NCI-H2029 treated with DMSO at 0.1 percent for 48 hours (cell line): ENCODE measurements at regions not wholly inside any gene's neighbourhood (a gene's known extent, or its start where the extent isn't known, plus 50 kb on each side); places are given as distances from the start of the nearest gene placed in this dataset.
"Not testable (repeated sequence)": the region's sequence is repeated elsewhere in the genome, so short reads cannot be mapped to it uniquely, and the experiment has no call there.

ENCODE experiments used
- DNase-seq: peaks from one replicate; lab custom pipeline; 2025; lab: John Stamatoyannopoulos, UW

DNA sequence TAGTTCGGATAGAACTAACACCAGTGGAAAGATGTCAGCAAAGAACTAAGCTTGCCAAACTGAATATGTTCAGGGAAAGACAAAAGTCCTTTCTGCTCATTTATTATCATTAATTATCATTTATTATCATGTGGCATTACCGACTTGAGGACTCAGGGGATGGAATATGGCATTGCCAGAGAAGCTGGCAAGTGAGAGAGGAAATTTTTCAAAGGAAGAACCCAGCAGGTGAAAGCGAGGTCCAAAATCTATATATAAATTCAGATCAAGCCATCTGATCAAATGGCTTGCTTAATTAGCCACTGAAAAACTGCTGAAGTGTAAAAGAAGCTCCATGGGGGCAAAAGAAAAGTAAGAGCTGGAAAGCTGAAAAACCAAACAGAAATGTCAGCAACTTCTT is 1049.6 kb upstream of the SEMA6A start:
- no peak for DNase-seq

DNA sequence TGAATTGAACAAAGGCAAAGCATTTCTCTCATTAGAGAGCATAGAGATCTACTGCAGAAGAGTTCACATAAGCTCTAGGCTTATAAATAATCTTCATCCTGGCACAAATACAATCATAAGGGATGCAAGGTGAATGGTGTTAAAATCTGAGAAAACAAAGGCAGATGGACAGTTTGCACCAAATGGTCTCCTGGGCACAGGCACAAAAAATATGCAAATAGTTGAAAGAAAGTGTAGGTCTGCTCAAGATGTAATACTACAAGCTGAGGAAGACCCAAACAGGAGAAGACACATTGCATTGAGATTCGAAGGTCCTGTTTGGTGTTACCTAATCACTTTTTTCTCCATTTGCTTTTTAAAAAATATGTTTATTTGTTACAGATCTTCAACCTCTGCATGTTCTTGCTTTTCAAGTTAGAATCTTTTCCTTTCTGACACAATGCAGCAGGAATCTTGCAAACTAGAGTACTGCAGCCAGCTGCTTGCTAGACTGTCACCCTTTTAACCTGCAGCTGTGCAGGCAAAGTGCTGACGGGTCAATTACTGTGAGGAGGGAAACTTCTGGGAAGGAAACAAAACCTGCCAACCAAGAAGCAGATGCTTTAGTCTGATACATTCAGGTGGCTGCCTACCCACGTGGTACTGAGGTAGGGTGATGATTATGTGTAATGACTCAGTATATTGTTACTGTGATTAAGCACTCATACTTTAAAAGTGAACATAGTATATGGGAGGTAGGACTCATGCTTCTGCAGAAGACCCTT is 1048.6 kb upstream of the SEMA6A start:
- no peak for DNase-seq

DNA sequence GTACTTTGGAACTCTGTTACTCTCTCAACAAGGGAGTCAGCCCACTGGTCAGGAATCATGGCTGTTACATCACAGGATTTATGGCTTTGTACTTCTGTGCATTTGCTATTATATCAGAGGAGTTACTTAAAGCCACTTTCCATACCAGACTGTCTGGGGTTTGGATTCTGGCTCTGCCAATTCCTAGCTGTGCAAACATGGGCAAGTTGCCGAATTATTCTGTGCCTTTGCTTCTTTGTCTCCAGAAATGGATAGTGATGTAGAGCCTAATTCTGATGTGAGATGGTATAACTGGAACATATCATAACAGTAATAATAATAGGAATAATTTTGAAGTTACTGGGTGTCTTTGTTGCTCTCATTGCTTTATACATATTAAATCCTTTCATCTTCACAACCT is 1047.3 kb upstream of the SEMA6A start:
- no peak for DNase-seq

- no peak for DNase-seq
These were observed 1040.6 kb upstream of the SEMA6A start for GRCh38 chr5:117615226-117615625.

GRCh38 chr5:117614408-117614807 is 1039.8 kb upstream of the SEMA6A start:
- DNase-seq = no peak

DNA sequence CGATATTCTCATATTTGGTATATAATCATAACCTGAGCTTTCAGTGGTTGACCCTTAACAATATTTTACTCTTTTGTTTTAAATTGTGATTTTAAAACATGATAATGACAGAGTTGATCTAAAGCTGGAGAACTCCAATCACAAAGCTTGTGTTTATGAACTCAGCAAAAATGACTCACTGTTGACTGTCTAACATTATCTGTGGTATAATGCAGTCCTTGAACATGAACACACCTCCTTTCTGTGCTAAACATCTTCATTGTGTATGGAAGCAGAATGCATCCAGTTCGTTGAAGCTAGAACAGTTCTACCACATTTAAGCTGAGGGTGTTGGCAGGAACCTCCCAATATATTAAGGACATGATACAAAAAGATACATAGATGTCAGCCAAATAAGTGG is 1030.2 kb upstream of the SEMA6A start:
- DNase-seq = no peak

- DNase-seq = not testable (repeated sequence)
These were observed 1025.2 kb upstream of the SEMA6A start for GRCh38 chr5:117599811-117600210.

- DNase-seq = no peak
These were observed 1019.5 kb upstream of the SEMA6A start for GRCh38 chr5:117594166-117594565.

DNA sequence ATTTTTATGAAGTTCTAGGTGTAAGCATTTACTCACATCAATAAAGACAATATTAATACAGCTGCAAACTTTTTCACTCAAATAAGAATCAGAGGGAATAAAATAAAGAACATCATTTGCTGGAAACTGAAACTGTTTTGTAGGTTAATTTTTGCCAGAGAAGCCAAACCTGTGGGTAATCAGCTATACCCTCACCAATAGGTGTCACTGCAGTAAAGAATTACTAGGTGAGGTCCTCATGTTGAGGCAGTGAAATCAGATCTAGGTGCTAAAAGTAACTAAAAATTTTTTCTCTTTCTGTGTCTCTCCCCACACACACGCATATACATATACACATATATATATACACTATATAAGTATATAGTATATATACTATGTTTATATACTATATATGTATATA is 1016.3 kb upstream of the SEMA6A start:
- no peak for DNase-seq

DNA sequence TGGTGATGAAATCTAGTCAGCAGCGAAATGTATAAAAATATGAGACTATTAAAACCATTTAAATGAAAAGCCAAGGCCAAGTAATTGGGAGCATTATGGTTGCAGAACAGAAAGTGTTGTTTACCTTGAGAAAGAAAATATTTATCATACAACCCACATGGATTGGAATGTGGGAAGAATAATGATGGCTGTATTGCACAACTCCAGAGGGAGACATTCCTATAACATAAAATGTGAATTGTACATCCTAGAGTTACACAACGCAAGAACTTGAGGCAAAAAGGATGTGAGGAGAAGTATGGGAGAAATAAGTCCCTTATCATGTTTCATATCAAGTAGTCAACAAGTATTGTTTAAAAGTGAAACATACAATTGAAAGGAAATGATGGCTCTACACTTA is 1014.0 kb upstream of the SEMA6A start:
- no peak for DNase-seq

DNA sequence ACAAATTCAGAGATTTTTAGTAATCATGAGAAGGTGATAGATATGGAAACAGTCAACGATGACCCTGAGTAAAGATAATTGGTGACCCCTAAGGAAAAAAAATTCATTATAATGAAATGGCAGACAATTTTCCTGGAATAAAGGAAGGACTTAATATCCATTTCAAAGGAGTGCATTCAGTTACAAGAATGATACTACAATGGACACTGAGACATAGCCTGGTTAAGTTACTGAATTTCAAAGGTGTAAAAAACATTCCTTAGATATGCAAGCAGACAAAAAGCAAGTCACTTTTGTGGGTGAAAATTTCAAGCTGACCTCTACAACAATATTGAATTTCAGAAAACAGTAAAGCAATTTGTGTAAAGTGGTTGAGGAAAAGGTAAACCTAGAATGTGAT is 1012.5 kb upstream of the SEMA6A start:
- no peak for DNase-seq

GRCh38 chr5:117568622-117569021 is 994.0 kb upstream of the SEMA6A start:
- no peak for DNase-seq

GRCh38 chr5:117568126-117568525 is 993.5 kb upstream of the SEMA6A start:
- no peak for DNase-seq

DNA sequence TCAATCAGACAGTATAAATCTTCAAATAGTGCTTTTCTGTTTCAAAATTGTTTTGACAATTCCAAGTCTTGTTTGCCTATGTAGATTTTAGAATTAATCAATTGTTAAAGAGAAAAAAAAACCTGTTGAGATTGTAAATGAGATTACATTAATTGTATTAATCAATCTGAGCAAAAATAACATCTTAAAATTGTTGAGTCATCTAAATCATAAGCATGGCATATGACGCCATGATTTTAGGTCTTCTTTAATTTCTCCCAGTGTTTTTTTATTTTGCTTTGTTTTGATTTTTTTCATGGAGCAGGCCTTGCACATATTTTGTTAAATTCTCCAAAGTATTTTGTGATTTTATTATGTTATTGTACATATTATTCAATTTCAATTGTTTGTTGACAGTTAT is 988.0 kb upstream of the SEMA6A start:
- DNase-seq = no peak

DNA sequence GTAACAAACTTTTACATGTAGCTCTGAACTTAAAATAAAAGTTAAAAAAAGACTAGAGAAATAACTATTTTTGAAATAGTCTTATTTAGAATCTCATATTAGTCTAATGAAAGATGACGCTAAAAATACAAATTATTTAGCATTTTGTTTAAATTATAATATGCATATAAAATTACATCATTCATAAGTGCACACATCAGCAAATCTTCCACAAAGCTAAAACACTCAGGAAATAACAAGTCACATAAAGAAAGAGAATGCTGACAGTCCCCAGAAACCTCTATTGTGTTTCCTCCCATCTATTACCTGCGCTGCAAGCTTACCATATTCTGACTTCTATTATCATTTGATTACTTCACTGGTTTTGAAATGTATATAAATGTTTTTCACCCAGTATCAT is 986.9 kb upstream of the SEMA6A start:
- no peak for DNase-seq

DNA sequence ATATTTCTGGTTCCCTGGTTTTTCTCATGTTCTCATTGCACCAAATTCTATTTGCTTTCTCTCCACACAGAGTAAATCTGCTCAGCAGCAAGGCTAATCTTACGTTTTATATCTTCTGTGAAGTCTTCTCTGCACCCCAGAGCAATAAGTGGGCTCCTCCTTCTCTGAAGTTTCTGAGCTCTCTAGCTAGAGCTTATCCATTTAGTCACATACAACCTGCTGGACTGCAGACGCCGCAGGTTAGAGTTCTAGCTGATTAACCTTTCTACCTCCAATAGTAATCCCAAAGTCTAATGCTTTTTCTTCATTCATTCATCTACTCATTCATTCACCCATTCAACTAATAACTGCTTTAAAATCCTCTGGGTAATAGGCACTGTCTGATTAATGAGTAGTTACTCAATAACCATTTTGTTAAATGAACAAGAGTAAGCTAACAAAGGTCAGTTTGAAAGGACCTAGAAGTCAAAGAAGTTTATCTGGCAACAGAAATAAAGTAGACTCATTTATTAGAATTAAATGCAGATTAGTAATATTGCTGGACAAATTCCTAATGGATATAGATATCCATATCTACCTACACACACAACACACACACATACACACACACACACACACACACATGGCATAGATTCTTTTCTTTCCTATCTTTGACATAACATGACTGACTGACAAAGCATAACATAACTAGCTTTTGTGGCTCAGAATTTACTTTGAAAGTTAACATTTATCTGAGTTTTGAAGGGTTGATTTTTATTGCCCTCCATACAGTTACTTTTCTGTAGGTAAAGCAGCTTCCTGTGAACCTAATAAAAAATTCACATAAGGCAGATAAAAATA is 984.6 kb upstream of the SEMA6A start:
- no peak for DNase-seq

- no peak for DNase-seq
These were observed 976.6 kb upstream of the SEMA6A start for GRCh38 chr5:117551236-117551635.

- DNase-seq = no peak
These were observed 972.6 kb upstream of the SEMA6A start for GRCh38 chr5:117547192-117547591.

DNA sequence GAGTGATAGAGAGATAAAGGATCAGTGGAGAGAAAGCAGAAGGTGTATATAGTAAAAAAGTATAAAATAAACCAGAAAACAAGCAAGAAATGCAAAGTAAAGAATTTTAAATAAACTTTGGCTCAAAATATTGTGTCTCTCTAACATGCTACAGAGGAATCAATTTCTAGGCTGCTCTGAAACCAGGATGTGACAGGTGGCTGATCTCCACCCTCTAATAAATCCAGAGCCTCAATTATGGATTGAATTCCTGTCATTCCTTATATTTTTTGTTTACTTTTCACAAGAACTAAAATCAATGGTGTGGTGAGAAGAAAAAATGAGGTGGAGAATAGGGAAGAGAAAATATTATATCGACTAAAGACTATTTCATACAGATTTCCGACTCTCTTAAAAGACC is 965.1 kb upstream of the SEMA6A start:
- DNase-seq = no peak

DNA sequence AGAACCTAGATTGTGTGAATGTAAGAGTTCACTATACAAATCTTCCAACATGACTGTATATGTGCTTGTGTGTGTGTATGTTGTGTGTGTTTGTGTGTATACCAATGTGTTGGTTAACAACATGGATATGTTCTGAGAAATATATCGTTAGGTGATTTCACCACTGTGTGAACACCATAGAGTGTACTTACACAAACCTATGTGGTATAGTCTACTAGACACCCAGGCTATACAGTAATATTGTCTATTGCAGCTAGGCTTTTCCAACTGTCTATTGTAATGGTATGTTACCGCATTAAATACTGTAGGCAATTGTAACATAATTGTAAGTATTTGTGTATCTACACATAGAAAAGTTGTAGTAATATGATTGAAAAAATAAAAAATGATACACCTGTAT is 959.2 kb upstream of the SEMA6A start:
- no peak for DNase-seq

DNA sequence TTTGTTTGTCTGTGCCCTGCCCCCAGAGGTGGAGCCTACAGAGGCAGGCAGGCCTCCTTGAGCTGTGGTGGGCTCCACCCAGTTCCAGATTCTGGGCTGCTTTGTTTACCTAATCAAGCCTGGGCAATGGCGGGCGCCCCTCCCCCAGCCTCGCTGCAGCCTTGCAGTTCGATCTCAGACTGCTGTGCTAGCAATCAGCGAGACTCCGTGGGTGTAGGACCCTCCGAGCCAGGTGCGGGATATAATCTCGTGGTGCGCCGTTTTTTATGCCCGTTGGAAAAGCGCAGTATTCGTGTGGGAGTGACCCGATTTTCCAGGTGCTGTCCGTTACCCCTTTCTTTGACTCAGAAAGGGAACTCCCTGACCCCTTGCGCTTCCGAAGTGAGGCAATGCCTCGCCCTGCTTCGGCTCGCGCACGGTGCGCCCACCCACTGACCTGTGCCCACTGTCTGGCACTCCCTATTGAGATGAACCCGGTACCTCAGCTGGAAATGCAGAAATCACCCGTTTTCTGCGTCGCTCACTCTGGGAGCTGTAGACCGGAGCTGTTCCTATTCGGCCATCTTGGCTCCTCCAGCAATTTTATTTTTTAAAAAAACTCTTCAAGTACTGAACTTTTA is 958.5 kb upstream of the SEMA6A start:
- not testable (repeated sequence) for DNase-seq

GRCh38 chr5:117519957-117520500 is 945.4 kb upstream of the SEMA6A start:
- no peak for DNase-seq

GRCh38 chr5:117504305-117504704 is 929.7 kb upstream of the SEMA6A start:
- no peak for DNase-seq
